Glomerular endothelial cell (primary cell): ENCODE measurements at regions not wholly inside any gene's neighbourhood (a gene's known extent, or its start where the extent isn't known, plus 50 kb on each side); places are given as distances from the start of the nearest gene placed in this dataset.
"Not testable (repeated sequence)": the region's sequence is repeated elsewhere in the genome, so short reads cannot be mapped to it uniquely, and the experiment has no call there.

ENCODE experiments used
- DNase-seq: peaks from one replicate; pipeline ENCODE4 v3.0.0-alpha.2; 2011; ENCODE audit warnings: low read depth, low spot score; ENCODE audit errors: extremely low read depth

GRCh38 chr21:35482933-35483662 is 434.0 kb upstream of the RUNX1 start:
- DNase-seq = no peak

DNA sequence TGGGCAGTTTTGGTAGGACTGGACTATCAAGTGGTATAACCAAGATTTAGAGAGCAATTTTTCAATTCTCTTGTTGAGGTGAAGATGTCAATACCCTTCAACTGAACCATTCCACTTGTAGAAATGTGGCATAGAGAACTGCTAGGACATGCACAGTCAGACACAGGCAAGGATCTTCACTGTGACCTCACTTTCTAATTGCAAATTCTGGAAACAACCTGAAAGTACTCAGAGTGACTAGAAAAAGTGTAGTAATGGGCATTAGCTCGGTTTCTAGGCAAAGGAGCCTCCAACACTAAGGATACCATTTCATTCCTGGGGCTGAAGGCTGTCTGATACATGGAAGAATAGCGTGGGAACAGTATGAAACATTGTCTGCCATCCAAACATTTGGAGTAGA is 433.0 kb upstream of the RUNX1 start:
- DNase-seq = no peak

GRCh38 chr21:35481005-35481404 is 431.9 kb upstream of the RUNX1 start:
- no peak for DNase-seq

- no peak for DNase-seq
These were observed 430.4 kb upstream of the RUNX1 start for GRCh38 chr21:35479529-35479928.

GRCh38 chr21:35479065-35479448 is 430.0 kb upstream of the RUNX1 start:
- DNase-seq = no peak

GRCh38 chr21:35478161-35479064 is 429.3 kb upstream of the RUNX1 start:
- no peak for DNase-seq

DNA sequence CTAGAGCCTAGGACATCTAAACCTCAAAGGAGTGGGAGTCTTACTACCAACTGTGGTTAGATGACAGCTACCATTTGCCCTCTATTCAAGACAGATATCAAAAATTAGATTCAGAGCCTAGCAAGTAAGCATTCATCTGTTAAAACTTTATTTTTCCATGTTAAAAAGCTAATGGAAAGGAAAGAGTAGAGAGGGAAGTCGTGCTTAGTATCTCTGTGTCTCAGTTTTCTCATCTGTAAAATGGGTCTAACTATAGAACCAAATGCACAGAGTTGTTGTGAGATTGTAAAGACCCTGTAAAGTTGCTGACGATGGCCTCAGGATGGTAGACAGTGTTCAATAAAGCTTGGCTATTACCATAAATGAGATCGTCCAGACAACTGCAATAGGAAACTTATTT is 428.5 kb upstream of the RUNX1 start:
- DNase-seq = no peak

DNA sequence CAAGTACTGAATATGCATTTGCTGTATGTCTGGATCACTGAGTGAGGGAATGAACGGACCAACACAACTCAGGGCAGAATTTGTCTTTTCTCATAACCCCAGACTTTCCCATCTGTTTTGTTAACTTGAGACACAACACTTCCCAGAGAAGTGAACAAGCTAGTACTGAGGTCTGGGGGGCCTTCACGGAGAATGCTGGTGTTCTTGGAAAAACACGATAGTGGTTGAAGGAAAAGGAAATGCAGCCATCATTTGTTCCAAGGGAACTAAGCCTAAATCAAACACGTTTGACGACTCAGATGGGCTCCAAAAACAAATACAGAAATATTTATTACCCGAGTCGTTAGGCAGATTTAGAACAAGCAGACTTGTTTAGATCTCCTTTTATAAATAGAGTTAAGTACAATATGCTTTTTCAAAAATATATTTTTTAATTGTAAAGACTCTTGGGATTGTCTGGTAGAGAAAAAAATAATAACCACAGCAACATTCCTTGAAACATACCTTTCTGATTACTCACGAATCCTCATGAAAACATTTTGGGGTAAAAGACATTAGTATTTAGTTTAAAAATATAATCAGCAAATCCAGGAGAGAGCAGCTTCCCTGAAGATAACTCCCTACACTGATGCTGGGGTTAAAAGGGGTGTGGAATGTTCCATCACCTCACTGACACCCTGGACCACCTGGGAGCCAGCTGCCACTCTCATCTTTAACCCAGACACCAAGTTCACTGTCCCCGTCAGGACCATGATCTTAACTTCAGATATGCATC is 427.7 kb upstream of the RUNX1 start:
- no peak for DNase-seq

GRCh38 chr21:35475762-35476161 is 426.7 kb upstream of the RUNX1 start:
- no peak for DNase-seq

DNA sequence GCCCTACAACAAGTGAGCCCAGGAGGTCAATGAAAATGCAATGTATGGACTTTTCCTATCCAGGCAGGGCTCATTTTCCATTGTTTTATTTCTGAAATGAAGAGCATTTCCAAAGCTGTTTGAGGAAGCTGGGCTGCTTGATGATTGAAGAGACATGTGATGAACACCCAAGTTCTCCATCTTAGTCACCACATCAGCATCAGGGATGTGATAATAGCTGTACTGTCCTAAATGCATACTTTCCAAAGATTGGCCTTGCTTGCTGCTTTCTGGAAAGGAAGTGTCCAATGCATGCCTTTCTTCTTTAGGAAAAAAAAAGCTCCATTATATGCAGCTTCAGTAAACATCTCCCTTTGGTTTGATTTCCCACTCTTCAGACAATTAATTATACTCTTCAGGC is 425.9 kb upstream of the RUNX1 start:
- no peak for DNase-seq

DNA sequence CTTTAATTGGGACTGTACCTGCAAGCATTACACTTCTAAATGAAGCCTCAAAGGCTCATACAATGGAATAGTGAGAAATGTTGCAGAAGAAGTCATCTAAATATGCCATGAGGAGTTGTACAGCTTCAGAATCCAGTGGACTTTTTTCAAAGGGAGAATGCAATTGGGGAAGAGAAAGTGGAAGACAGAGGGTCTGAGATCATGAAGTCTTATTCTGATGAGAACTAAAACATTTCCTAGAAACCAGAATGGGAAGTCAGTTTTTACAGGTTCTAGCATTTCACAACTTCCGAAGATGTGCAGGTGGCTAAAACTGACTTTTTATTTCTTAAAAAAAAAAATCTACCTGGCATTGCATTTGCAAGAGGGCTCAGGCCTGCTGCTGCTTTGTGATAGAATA is 424.4 kb upstream of the RUNX1 start:
- DNase-seq = no peak

DNA sequence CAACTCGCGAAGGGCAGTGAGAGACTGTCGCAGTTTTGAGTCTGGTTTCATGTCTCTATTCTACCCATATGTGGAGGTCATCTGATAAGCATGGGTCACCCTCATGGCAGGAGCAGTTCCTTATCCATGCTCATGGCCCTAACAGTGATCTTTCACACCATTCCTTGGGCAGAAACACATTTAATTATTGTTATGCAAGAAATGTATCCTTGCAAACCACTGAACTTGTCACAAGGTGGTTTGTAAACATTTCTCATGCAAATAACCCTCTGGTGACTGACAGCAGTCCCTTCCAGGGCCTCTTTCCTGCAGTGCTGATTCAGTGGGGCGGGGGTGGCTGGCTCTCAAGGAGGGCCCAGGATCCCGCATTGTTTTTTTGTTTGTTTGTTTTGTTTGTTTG is 421.4 kb upstream of the RUNX1 start:
- DNase-seq = no peak

DNA sequence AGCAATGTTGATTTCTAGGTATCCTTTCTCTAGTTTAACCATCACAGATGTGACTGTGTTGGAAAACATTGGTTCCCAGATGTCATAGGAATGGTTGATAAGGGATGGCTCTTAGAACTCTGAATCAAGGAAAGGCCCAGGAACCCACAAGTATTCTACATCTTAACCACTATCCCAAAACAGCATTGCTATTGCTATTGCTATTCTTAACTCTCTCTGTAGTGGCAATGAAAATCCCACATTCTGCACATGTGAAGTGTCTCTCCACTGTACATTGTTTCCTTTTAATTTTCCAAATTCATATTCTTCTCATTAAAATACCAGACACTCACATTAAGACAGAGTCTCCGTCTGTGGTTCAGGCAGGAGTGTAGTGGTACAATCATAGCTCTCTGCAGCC is 420.4 kb upstream of the RUNX1 start:
- no peak for DNase-seq

DNA sequence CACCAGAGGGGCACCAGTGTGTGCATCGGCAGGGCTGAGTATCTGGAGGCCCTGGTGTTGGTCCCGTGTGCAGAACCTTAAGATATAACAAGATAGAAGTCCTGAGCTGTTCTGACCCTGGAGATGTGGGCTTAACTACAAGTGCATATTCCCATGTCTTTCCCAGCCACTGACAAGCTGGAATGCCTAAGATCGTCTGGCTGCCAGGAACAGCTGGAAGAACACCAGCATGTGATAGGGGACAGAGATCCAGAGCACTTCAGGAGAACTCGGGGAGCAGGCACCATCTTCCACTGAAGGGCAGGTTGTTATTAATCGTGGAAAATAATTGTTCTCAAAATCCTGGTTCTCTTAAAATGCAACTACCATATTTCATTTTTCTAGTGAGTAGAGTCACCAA is 419.9 kb upstream of the RUNX1 start:
- DNase-seq = no peak

- DNase-seq = no peak
These were observed 418.5 kb upstream of the RUNX1 start for GRCh38 chr21:35467566-35467965.

GRCh38 chr21:35466681-35467080 is 417.6 kb upstream of the RUNX1 start:
- DNase-seq = not testable (repeated sequence)

DNA sequence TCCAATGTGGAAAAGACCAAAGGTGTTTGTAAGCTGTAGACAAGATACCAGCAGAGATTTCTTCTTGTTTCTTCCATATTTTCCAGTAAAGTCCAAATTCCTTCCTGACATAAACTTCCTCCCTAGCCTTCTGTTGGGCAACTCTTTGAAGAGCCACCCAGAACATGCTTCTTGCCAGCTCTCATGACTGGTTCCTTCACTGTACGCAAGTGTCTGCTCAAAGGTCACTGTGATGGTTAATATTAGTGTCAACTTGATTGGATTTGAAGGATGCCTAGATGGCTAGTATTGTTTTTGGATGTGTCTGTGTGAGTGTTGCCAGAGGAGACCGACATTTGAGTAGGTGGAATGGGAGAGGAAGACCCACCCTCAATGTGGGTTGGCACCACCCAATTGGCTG is 416.6 kb upstream of the RUNX1 start:
- no peak for DNase-seq

DNA sequence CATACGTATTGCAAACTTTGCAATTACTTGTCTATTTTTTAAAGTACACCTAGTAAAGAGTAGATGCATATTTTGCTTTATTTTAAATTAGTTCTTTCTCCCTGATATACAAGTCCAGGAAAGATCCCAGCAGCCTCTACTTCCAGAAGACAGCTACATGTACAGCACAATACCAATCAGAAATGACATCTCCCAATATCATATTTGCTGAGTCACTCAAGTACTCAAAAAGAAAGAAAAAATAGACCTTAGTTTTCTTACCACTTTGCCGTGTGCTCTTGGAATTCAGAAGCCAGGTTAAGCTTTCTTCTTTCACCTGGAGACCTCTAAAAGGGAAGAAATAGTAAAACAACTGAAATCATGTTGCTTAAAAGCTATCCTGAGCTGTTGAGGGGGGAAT is 412.6 kb upstream of the RUNX1 start:
- DNase-seq = no peak

- DNase-seq = no peak
These were observed 411.3 kb upstream of the RUNX1 start for GRCh38 chr21:35460441-35460840.

DNA sequence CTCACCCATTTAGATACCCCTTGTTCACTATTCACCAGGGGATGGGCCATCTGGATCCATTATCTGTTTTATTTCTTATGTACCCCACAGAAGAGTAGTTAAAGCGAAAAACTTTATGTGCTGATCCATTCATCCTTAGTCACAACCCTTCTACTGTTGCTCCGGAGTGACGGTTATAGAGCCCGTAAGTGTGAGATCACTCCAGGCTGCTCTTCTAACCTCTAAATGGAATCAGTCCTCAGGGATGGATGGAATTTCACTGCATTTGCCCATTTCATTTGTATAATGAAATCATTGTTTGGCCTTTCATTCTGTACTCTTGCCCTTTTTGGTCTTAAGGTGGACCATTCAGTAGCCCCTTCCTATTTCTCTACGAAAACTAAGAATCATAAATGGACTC is 409.3 kb upstream of the RUNX1 start:
- DNase-seq = no peak

DNA sequence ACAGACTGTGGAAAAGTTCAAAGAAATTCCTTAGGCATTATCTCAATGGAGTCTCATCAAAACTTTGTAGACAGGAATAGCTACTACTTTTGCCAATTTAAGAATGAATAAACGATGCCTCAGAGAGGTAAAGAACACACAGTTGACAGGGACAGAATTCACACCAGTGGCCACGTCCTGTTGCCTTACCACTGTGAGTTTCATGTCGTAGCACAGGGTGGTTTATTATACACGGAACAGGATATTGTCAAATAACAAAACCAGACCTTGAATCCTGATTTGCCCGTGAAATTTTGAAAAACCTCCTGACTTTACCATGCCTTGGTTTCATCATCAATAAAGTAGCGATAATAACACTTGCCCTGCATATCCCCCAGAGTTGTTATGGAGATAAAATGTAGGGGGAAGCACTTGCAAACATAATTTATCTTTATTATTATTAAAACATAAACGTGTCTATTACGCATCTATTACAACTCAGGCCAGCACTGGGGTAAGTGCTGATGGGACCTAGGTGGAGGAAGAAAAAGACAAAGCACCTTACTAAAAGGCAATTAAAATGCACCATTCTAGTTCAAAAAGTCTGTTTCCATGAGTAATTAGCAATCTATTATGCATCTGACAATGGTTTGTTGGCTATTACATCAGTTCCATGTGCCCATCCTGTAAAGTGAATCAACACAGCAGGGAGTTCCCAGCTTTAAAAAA is 408.1 kb upstream of the RUNX1 start:
- no peak for DNase-seq
